ENCODE measurements at regions not wholly inside any gene's neighbourhood (a gene's known extent, or its start where the extent isn't known, plus 50 kb on each side); places are given as distances from the start of the nearest gene placed in this dataset.

DNA sequence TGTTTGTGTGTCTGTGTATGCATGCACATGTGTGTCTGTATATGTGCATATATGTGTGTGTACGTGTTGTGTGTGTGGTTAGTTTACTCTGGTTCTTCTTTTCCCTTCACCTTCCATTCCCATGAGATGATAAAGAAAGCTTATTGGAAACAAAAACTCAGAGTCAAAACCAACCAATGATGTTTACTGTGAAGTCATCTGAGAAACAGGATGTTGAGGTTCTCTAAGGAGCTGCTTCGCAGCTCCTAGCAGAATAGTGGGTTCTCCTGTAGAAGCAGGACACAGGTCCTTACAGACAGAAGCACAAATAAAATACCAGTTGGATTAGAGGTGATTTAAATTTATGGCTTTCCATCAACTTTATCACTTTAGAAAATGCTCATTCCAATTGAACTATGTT, 256.1 kb upstream of the PLET1 start:
- no peak overlapping the region for H3K27ac ChIP-seq
- no peak for TF ChIP-seq ZFX (IDR thresholded peaks at IDR 0.05; ENCODE audit: borderline replicate concordance)
- TF ChIP-seq CTCF (IDR thresholded peaks at IDR 0.05) = no peak

DNA sequence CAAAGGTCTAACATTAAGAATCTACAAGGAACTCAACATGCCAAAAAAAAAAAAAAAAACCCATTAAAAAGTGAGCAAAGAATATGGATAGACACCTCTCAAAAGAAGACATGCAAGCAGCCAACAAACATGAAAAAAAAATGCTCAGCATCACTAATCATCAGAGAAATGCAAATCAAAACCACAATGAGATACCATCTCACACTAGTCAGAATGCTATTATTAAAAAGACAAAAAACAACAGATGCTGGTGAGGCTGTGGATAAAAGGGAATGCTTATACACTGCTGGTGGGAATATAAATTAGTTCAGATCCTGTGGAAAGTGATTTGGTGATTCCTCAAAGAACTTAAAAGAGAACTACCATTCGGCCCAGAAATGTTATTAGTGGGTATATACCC, 257.7 kb upstream of the PLET1 start:
- H3K27ac ChIP-seq = no peak overlapping the region
- TF ChIP-seq CTCF (IDR thresholded peaks at IDR 0.05) = no peak
- TF ChIP-seq ZFX (IDR thresholded peaks at IDR 0.05; ENCODE audit: borderline replicate concordance) = no peak

- TF ChIP-seq ZFX (IDR thresholded peaks at IDR 0.05; ENCODE audit: borderline replicate concordance) = no peak
- TF ChIP-seq CTCF (IDR thresholded peaks at IDR 0.05) = no peak
- no peak overlapping the region for H3K27ac ChIP-seq
Observed at GRCh38 chr11:112519751-112520150, 259.1 kb upstream of the PLET1 start.

- no peak for TF ChIP-seq ZFX (IDR thresholded peaks at IDR 0.05; ENCODE audit: borderline replicate concordance)
- no peak for TF ChIP-seq CTCF (IDR thresholded peaks at IDR 0.05)
- H3K27ac ChIP-seq = no peak overlapping the region
Observed at GRCh38 chr11:112520354-112520753, 259.7 kb upstream of the PLET1 start.

DNA sequence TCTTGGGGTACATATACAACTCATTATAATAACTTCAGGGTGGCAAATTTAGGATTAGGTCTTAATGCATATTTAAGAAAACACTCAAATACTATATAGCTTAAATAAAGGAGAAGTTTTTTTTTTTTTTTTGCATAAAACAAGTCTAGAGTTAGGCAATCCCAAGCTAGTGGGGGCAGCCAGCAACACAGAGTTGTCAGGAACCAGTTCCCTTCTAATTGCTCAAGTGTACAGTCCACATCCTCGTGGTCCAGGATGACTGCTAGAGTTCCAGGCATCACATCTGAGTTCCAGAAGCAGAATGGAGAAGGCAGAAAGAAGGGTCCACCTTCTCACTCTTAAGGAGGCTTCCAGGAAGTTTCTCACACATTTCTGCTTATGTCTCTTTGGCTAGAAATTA, 261.9 kb upstream of the PLET1 start:
- TF ChIP-seq CTCF (IDR thresholded peaks at IDR 0.05) (no peak), ZFX (IDR thresholded peaks at IDR 0.05; ENCODE audit: borderline replicate concordance) (no peak)
- no peak overlapping the region for H3K27ac ChIP-seq

GRCh38 chr11:112523031-112523430, 262.4 kb upstream of the PLET1 start:
- H3K27ac ChIP-seq = no peak overlapping the region
- no peak for TF ChIP-seq ZFX (IDR thresholded peaks at IDR 0.05; ENCODE audit: borderline replicate concordance)
- no peak for TF ChIP-seq CTCF (IDR thresholded peaks at IDR 0.05)

- TF ChIP-seq ZFX (IDR thresholded peaks at IDR 0.05; ENCODE audit: borderline replicate concordance) (no peak), CTCF (IDR thresholded peaks at IDR 0.05) (no peak)
- H3K27ac ChIP-seq = no peak overlapping the region
Observed at GRCh38 chr11:112523477-112523876, 262.8 kb upstream of the PLET1 start.
